HG02884 (cell line): ENCODE measurements at regions not wholly inside any gene's neighbourhood (a gene's known extent, or its start where the extent isn't known, plus 50 kb on each side); places are given as distances from the start of the nearest gene placed in this dataset.

ENCODE experiments used
- ATAC-seq: cut with Tn5 transposase; IDR thresholded peaks from one replicate; pipeline ENCODE4 v1.9.1; 2021; ENCODE audit warnings: mild to moderate bottlenecking, moderate library complexity; ENCODE audit not compliant: unreplicated experiment

- ATAC-seq: no peak
These were observed 136.1 kb downstream of the ANKRD60 start for GRCh38 chr20:58092353-58092752.

GRCh38 chr20:58091810-58092209 lies 136.6 kb downstream of the ANKRD60 start:
- ATAC-seq: no peak

GRCh38 chr20:58090161-58090560 lies 138.3 kb downstream of the ANKRD60 start:
- no peak for ATAC-seq

- no peak for ATAC-seq
These were observed 139.8 kb downstream of the ANKRD60 start for GRCh38 chr20:58088625-58089024.

- no peak for ATAC-seq
These were observed 140.3 kb downstream of the ANKRD60 start for GRCh38 chr20:58088105-58088504.

GRCh38 chr20:58087562-58087858 lies 140.9 kb downstream of the ANKRD60 start:
- no peak for ATAC-seq

- ATAC-seq: no peak
These were observed 141.5 kb downstream of the ANKRD60 start for GRCh38 chr20:58086763-58087561.

- ATAC-seq: no peak
These were observed 143.5 kb downstream of the ANKRD60 start for GRCh38 chr20:58084966-58085365.

- no peak for ATAC-seq
These were observed 143.9 kb downstream of the ANKRD60 start for GRCh38 chr20:58084566-58084965.

- ATAC-seq: no peak
These were observed 146.6 kb downstream of the ANKRD60 start for GRCh38 chr20:58081846-58082245.

GRCh38 chr20:58078741-58079522 lies 149.5 kb downstream of the ANKRD60 start:
- ATAC-seq: no peak

- no peak for ATAC-seq
These were observed 151.2 kb downstream of the ANKRD60 start for GRCh38 chr20:58077282-58077681.

GRCh38 chr20:58076405-58076804 lies 152.0 kb downstream of the ANKRD60 start:
- no peak for ATAC-seq

- ATAC-seq: no peak
These were observed 152.7 kb downstream of the ANKRD60 start for GRCh38 chr20:58075586-58076345.

- ATAC-seq: no peak
These were observed 154.3 kb downstream of the ANKRD60 start for GRCh38 chr20:58073945-58074856.

GRCh38 chr20:58072695-58073671 lies 155.5 kb downstream of the ANKRD60 start:
- ATAC-seq: no peak

- ATAC-seq: no peak
These were observed 156.5 kb downstream of the ANKRD60 start for GRCh38 chr20:58071991-58072390.

GRCh38 chr20:58071298-58071697 lies 157.2 kb downstream of the ANKRD60 start:
- ATAC-seq: no peak

- ATAC-seq: no peak
These were observed 157.7 kb downstream of the ANKRD60 start for GRCh38 chr20:58070664-58071196.
